Smooth muscle cell (in vitro differentiated cells): ENCODE measurements at regions not wholly inside any gene's neighbourhood (a gene's known extent, or its start where the extent isn't known, plus 50 kb on each side); places are given as distances from the start of the nearest gene placed in this dataset.
"Not testable (repeated sequence)": the region's sequence is repeated elsewhere in the genome, so short reads cannot be mapped to it uniquely, and the experiment has no call there.

Source experiments
- DNase-seq: peaks from one replicate; lab custom pipeline; 2025; ENCODE audit not compliant: unreplicated experiment; lab: John Stamatoyannopoulos, UW
- H2AFZ ChIP-seq: fragments of 200-600 bp; sonication (generic); 2 replicates; pipeline ENCODE4 v1.6.0; 2016; ENCODE audit warnings: antibody characterized with exemption, low read depth, mild to moderate bottlenecking
- H3F3A ChIP-seq: fragments of 200-600 bp; sonication (generic); 2 replicates; pipeline ENCODE4 v1.6.0; 2017; ENCODE audit warnings: antibody characterized with exemption, low read depth
- H3K27ac ChIP-seq: fragments of 200-600 bp; sonication (generic); 2 replicates; pipeline ENCODE4 v1.5.1; 2016; ENCODE audit warnings: low read depth, mild to moderate bottlenecking
- H3K27me3 ChIP-seq: fragments of 200-600 bp; sonication (generic); 2 replicates; pipeline ENCODE4 v1.6.1; 2016; ENCODE audit warnings: low read depth, mild to moderate bottlenecking
- H3K36me3 ChIP-seq: fragments of 200-600 bp; sonication (generic); 2 replicates; pipeline ENCODE4 v1.5.1; 2016; ENCODE audit warnings: low read depth
- H3K4me1 ChIP-seq: fragments of 200-600 bp; sonication (generic); 2 replicates; pipeline ENCODE4 v1.5.1; 2016; ENCODE audit warnings: low read depth
- H3K4me2 ChIP-seq: fragments of 200-600 bp; sonication (generic); 2 replicates; pipeline ENCODE4 v1.6.0; 2016; ENCODE audit warnings: mild to moderate bottlenecking
- H3K4me3 ChIP-seq: fragments of 200-600 bp; sonication (generic); 2 replicates; pipeline ENCODE4 v1.5.1; 2016; ENCODE audit warnings: mild to moderate bottlenecking
- H3K79me2 ChIP-seq: fragments of 200-600 bp; sonication (generic); 2 replicates; pipeline ENCODE4 v1.6.0; 2016; ENCODE audit warnings: low read depth, mild to moderate bottlenecking
- H3K9ac ChIP-seq: fragments of 200-600 bp; sonication (generic); 2 replicates; pipeline ENCODE4 v1.6.0; 2016; ENCODE audit warnings: low read depth
- H3K9me3 ChIP-seq: fragments of 200-600 bp; sonication (generic); replicated peaks from 2 replicates; pipeline ENCODE4 v1.5.1; 2016; ENCODE audit warnings: low read depth
- H4K20me1 ChIP-seq: fragments of 200-600 bp; sonication (generic); 2 replicates; pipeline ENCODE4 v1.6.0; 2016; ENCODE audit warnings: low read depth
- WGBS: methylation state at CpG from one replicate; pipeline ENCODE4 v1.1.7; 2016; ENCODE audit warnings: low lambda C conversion rate; 5-methylcytosine and 5-hydroxymethylcytosine counted together

- not testable (repeated sequence) for DNase-seq, H2AFZ ChIP-seq
- WGBS, result 95% methylated on average over 3 of the region's 3 CpGs
Observed at GRCh38 chr1:83478127-83478526, 520.8 kb downstream of the TTLL7 start.

GRCh38 chr1:83476518-83476917 is 522.4 kb downstream of the TTLL7 start:
- 99% methylated on average over 2 of the region's 2 CpGs for WGBS
- not testable (repeated sequence) for H3F3A ChIP-seq, H2AFZ ChIP-seq, H3K4me2 ChIP-seq, H3K9ac ChIP-seq, H3K4me3 ChIP-seq, H3K9me3 ChIP-seq, H4K20me1 ChIP-seq, H3K27ac ChIP-seq, H3K36me3 ChIP-seq, H3K27me3 ChIP-seq, H3K4me1 ChIP-seq, H3K79me2 ChIP-seq, DNase-seq

More at GRCh38 chr1:83478127-83478526, 520.8 kb downstream of the TTLL7 start:
- H3K9ac ChIP-seq, H3K79me2 ChIP-seq, H3K9me3 ChIP-seq, H3K4me1 ChIP-seq, H3K36me3 ChIP-seq, H3F3A ChIP-seq, H3K27me3 ChIP-seq, H3K4me3 ChIP-seq, H4K20me1 ChIP-seq, H3K27ac ChIP-seq, H3K4me2 ChIP-seq: not testable (repeated sequence)

- 75% methylated on average over 3 of the region's 3 CpGs for WGBS
- H3K4me3 ChIP-seq, H3F3A ChIP-seq, H4K20me1 ChIP-seq, H3K36me3 ChIP-seq, H2AFZ ChIP-seq, H3K27me3 ChIP-seq, H3K4me2 ChIP-seq, H3K27ac ChIP-seq, H3K9ac ChIP-seq, H3K79me2 ChIP-seq, H3K9me3 ChIP-seq, H3K4me1 ChIP-seq, DNase-seq: not testable (repeated sequence)
Observed at GRCh38 chr1:83474946-83475345, 524.0 kb downstream of the TTLL7 start.

GRCh38 chr1:83473986-83474385 is 524.9 kb downstream of the TTLL7 start:
- H3K79me2 ChIP-seq, H3K9me3 ChIP-seq, H3K4me2 ChIP-seq, H4K20me1 ChIP-seq, H3K4me1 ChIP-seq, H3K9ac ChIP-seq, H3K4me3 ChIP-seq, H3K36me3 ChIP-seq, DNase-seq, H3F3A ChIP-seq, H3K27me3 ChIP-seq, H3K27ac ChIP-seq, H2AFZ ChIP-seq: not testable (repeated sequence)
- 100% methylated on average over 3 of the region's 3 CpGs for WGBS

GRCh38 chr1:83472066-83472465 is 526.9 kb downstream of the TTLL7 start:
- WGBS, result 85% methylated on average over 3 of the region's 3 CpGs
- not testable (repeated sequence) for H4K20me1 ChIP-seq, H3K9me3 ChIP-seq, H3F3A ChIP-seq, H3K4me1 ChIP-seq, DNase-seq, H2AFZ ChIP-seq, H3K27ac ChIP-seq, H3K27me3 ChIP-seq, H3K4me3 ChIP-seq, H3K9ac ChIP-seq, H3K36me3 ChIP-seq, H3K4me2 ChIP-seq, H3K79me2 ChIP-seq

GRCh38 chr1:83471272-83471671 is 527.7 kb downstream of the TTLL7 start:
- H3K4me3 ChIP-seq, H3K9me3 ChIP-seq, H4K20me1 ChIP-seq, H3K79me2 ChIP-seq, H3K36me3 ChIP-seq, H3K9ac ChIP-seq, DNase-seq, H3K4me1 ChIP-seq, H3K27ac ChIP-seq, H3F3A ChIP-seq, H3K27me3 ChIP-seq, H3K4me2 ChIP-seq, H2AFZ ChIP-seq: not testable (repeated sequence)
- 80% methylated on average over 1 of the region's 1 CpG for WGBS

GRCh38 chr1:83468336-83468735 is 530.6 kb downstream of the TTLL7 start:
- H2AFZ ChIP-seq, H3K79me2 ChIP-seq, H3K4me3 ChIP-seq, H3K4me1 ChIP-seq, H3K9ac ChIP-seq, H4K20me1 ChIP-seq, H3K9me3 ChIP-seq, H3K36me3 ChIP-seq, DNase-seq, H3F3A ChIP-seq, H3K27me3 ChIP-seq, H3K4me2 ChIP-seq, H3K27ac ChIP-seq: not testable (repeated sequence)
- 98% methylated on average over 4 of the region's 4 CpGs for WGBS

GRCh38 chr1:83457735-83458248 is 541.1 kb downstream of the TTLL7 start:
- no CpG with 5 or more reads among the region's 1 CpG for WGBS
- Histone ChIP-seq H3K27ac (peak overlapping the region; percentile 28), H3K4me1 (peaks cover 27% of the 10 kb centered on the region), H3K4me2 (peak overlapping the region; percentile 39)
- H3F3A ChIP-seq, H4K20me1 ChIP-seq, H3K9me3 ChIP-seq, H3K9ac ChIP-seq, H3K4me3 ChIP-seq, H3K79me2 ChIP-seq, DNase-seq, H3K27me3 ChIP-seq, H3K36me3 ChIP-seq, H2AFZ ChIP-seq: not testable (repeated sequence)

GRCh38 chr1:83457281-83457680 is 541.7 kb downstream of the TTLL7 start:
- WGBS, result 87% methylated on average over 2 of the region's 2 CpGs
- H3K4me1 ChIP-seq, result peaks cover 27% of the 10 kb centered on the region
- H3K4me2 ChIP-seq, result peak overlapping the region; percentile 39
- H3K27ac ChIP-seq, result peak overlapping the region; percentile 28
- not testable (repeated sequence) for H3K9me3 ChIP-seq, H4K20me1 ChIP-seq, H3K9ac ChIP-seq, DNase-seq, H3K27me3 ChIP-seq, H3K4me3 ChIP-seq, H3F3A ChIP-seq, H3K79me2 ChIP-seq, H3K36me3 ChIP-seq, H2AFZ ChIP-seq
